A549 (cell line): ENCODE measurements at regions not wholly inside any gene's neighbourhood (a gene's known extent, or its start where the extent isn't known, plus 50 kb on each side); places are given as distances from the start of the nearest gene placed in this dataset.

Experiments
- CBX2 ChIP-seq: fragments of 200-600 bp; sonication (generic); IDR thresholded peaks from 2 replicates; pipeline ENCODE4 v1.6.1; 2016; ENCODE audit warnings: low read depth, mild to moderate bottlenecking, borderline replicate concordance
- CBX8 ChIP-seq: fragments of 200-600 bp; sonication (generic); IDR thresholded peaks from 2 replicates; pipeline ENCODE4 v1.6.1; 2016
- CTCF ChIP-seq: fragments of >200 bp; sonication (Bioruptor Twin); formaldehyde crosslinking; IDR thresholded peaks from 3 replicates; pipeline ENCODE4 v1.5.1; 2016
- HDAC2 ChIP-seq: fragments of 200-600 bp; sonication (generic); IDR thresholded peaks from 2 replicates; pipeline ENCODE4 v1.6.1; 2016
- KDM1A ChIP-seq: fragments of 200-600 bp; sonication (generic); IDR thresholded peaks from 2 replicates; pipeline ENCODE4 v1.6.1; 2016; ENCODE audit warnings: low read depth, mild to moderate bottlenecking
- MAFK ChIP-seq: fragments of 450-650 bp; IDR thresholded peaks from 2 replicates; pipeline ENCODE4 v1.6.1; 2014; ENCODE audit not compliant: partially characterized antibody
- MAX ChIP-seq: IDR thresholded peaks from 2 replicates; pipeline ENCODE4 v1.6.1; 2012
- POLR2A ChIP-seq: IDR thresholded peaks from 2 replicates; pipeline ENCODE4 v1.6.1; 2012; ENCODE audit warnings: mild to moderate bottlenecking, low read length
- RAD21 ChIP-seq, 2 experiments: fragments of >200 bp in 1 of 2; sonication (Bioruptor Twin) in 1 of 2; formaldehyde crosslinking in 1 of 2; IDR thresholded peaks in 1 of 2; conservative IDR thresholded peaks in 1 of 2; 2 replicates in 1 of 2; 3 replicates in 1 of 2; pipeline ENCODE4 v1.6.1; 2012 to 2018; ENCODE audit warnings: inconsistent platforms in 1 of 2
- TF ChIP-seq, protein P1 (sequence below): fragments of 250-450 bp; sonication (Bioruptor Pico); IDR thresholded peaks from 2 replicates; pipeline ENCODE4 v1.5.0; 2021; ENCODE audit warnings: mild to moderate bottlenecking, moderate library complexity, borderline replicate concordance
- TF ChIP-seq, protein P2 (sequence below): fragments of 200-600 bp; sonication (generic); IDR thresholded peaks from 2 replicates; pipeline ENCODE4 v1.6.1; 2016; ENCODE audit warnings: antibody characterized with exemption, mild to moderate bottlenecking, moderate library complexity

GRCh38 chr14:86915406-86915805 lies 1077.6 kb downstream of the GALC start:
- no peak for TF ChIP-seq POLR2A
- no peak for TF ChIP-seq CBX2
- no peak for TF ChIP-seq CTCF
- no peak for TF ChIP-seq RAD21 (conservative IDR thresholded peaks at IDR 0.05 in 1 of 2, IDR thresholded peaks at IDR 0.05 in 1 of 2)
- TF ChIP-seq, protein P1, sequence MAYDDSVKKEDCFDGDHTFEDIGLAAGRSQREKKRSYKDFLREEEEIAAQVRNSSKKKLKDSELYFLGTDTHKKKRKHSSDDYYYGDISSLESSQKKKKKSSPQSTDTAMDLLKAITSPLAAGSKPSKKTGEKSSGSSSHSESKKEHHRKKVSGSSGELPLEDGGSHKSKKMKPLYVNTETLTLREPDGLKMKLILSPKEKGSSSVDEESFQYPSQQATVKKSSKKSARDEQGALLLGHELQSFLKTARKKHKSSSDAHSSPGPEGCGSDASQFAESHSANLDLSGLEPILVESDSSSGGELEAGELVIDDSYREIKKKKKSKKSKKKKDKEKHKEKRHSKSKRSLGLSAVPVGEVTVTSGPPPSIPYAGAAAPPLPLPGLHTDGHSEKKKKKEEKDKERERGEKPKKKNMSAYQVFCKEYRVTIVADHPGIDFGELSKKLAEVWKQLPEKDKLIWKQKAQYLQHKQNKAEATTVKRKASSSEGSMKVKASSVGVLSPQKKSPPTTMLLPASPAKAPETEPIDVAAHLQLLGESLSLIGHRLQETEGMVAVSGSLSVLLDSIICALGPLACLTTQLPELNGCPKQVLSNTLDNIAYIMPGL (CRISPR knock-in tag): no peak
- no peak for TF ChIP-seq HDAC2
- TF ChIP-seq, protein P2, sequence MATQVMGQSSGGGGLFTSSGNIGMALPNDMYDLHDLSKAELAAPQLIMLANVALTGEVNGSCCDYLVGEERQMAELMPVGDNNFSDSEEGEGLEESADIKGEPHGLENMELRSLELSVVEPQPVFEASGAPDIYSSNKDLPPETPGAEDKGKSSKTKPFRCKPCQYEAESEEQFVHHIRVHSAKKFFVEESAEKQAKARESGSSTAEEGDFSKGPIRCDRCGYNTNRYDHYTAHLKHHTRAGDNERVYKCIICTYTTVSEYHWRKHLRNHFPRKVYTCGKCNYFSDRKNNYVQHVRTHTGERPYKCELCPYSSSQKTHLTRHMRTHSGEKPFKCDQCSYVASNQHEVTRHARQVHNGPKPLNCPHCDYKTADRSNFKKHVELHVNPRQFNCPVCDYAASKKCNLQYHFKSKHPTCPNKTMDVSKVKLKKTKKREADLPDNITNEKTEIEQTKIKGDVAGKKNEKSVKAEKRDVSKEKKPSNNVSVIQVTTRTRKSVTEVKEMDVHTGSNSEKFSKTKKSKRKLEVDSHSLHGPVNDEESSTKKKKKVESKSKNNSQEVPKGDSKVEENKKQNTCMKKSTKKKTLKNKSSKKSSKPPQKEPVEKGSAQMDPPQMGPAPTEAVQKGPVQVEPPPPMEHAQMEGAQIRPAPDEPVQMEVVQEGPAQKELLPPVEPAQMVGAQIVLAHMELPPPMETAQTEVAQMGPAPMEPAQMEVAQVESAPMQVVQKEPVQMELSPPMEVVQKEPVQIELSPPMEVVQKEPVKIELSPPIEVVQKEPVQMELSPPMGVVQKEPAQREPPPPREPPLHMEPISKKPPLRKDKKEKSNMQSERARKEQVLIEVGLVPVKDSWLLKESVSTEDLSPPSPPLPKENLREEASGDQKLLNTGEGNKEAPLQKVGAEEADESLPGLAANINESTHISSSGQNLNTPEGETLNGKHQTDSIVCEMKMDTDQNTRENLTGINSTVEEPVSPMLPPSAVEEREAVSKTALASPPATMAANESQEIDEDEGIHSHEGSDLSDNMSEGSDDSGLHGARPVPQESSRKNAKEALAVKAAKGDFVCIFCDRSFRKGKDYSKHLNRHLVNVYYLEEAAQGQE: no peak
- TF ChIP-seq MAFK: no peak
- no peak for TF ChIP-seq CBX8
- no peak for TF ChIP-seq KDM1A
- no peak for TF ChIP-seq MAX
